ENCODE measurements at regions not wholly inside any gene's neighbourhood (a gene's known extent, or its start where the extent isn't known, plus 50 kb on each side); places are given as distances from the start of the nearest gene placed in this dataset.

DNA sequence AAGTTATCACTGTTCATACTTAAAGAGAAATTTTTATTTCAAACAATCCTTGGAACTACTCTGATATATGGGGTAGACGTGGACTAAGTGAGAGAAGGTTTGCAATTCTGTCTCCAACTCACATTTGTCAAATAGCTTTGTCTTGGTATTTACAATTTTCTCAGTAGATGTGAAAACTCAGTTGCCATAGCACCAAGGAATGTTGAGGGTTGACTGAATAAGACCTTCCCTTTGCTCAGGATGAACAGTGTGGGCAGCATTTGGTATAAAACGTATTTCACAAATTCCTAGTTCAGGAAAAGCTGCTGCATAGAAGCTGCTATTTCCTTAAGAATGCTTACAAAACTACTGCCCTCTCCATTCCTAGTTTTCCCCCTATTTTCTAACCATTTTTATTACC is 399.5 kb downstream of the NKX6-1 start:
- no peaks in the 10 kb centered on the region for H3K79me2 ChIP-seq (replicated peaks; ENCODE audit: insufficient read depth)
- peak overlapping the region; percentile 6; the same call in 1 of the 2 replicates for H3K4me2 ChIP-seq
- no peaks in the 10 kb centered on the region for H3K27me3 ChIP-seq (ENCODE audit: insufficient read depth)
- no peaks in the 10 kb centered on the region for H4K20me1 ChIP-seq (replicated peaks; ENCODE audit: insufficient read depth)
- no peaks in the 10 kb centered on the region for H3K27me3 Mint-ChIP-seq (ENCODE audit: insufficient read depth, low read depth, poor library complexity)
- no peaks in the 10 kb centered on the region for H3F3A ChIP-seq (replicated peaks; ENCODE audit: low read depth)
- DNase-seq (ENCODE audit: low spot score) (peak; percentile 72), ATAC-seq (peak; percentile 42; the same call in 2 of the 3 replicates)
- H2AFZ ChIP-seq: no peak overlapping the region
- H3K4me1 Mint-ChIP-seq: peaks cover 13% of the 10 kb centered on the region
- peaks cover 17% of the 10 kb centered on the region for H3K4me1 ChIP-seq (ENCODE audit: insufficient read depth)
- TF ChIP-seq JUNB (IDR thresholded peaks at IDR 0.05; ENCODE audit: unreplicated experiment) (no peak), ZNF114 (CRISPR knock-in tag; IDR thresholded peaks at IDR 0.05) (no peak)
- no peaks in the 10 kb centered on the region for H3K9me3 Mint-ChIP-seq
- no peaks in the 10 kb centered on the region for H3K36me3 ChIP-seq (ENCODE audit: insufficient read depth)
- no peak overlapping the region for H3K4me3 Mint-ChIP-seq
- peak overlapping the region; percentile 27; the same call in 1 of the 2 replicates for H3K27ac Mint-ChIP-seq
- no peaks in the 10 kb centered on the region for H3K9me2 ChIP-seq (ENCODE audit: insufficient read depth)
- H3K4me3 ChIP-seq: no peak overlapping the region
- no peak overlapping the region for H3K27ac ChIP-seq (ENCODE audit: low read depth)
- no peaks in the 10 kb centered on the region for H3K36me3 Mint-ChIP-seq (ENCODE audit: low read depth)

DNA sequence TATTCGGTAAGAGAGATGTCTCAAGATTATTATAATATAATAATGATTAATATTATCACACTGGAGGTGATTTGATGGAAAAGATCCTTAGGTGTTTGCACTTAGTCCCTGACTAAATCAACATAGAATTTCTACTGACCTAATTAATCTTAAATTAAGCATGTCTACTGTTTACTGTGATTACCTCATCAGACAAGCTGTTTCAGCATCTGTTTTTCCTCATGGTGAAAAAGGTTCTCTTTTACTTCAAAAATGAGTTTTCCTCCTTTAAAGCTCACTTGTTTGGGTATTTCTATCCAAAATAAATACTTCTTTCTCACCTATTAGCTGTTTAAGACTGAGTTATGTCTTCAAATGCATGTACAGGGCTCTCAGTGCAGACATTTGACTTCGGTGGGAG is 407.8 kb downstream of the NKX6-1 start:
- H3K36me3 Mint-ChIP-seq (ENCODE audit: low read depth): no peaks in the 10 kb centered on the region
- no peaks in the 10 kb centered on the region for H3K9me3 Mint-ChIP-seq
- H3K4me3 ChIP-seq: no peak overlapping the region
- no peaks in the 10 kb centered on the region for H3K27me3 Mint-ChIP-seq (ENCODE audit: insufficient read depth, low read depth, poor library complexity)
- DNase-seq (ENCODE audit: low spot score) (no peak), ATAC-seq (no peak)
- H3K9me2 ChIP-seq (ENCODE audit: insufficient read depth): no peaks in the 10 kb centered on the region
- H4K20me1 ChIP-seq (replicated peaks; ENCODE audit: insufficient read depth): no peaks in the 10 kb centered on the region
- H3K4me1 Mint-ChIP-seq: peaks cover 5% of the 10 kb centered on the region; the same call in 2 of the 3 replicates
- H3K4me3 Mint-ChIP-seq: no peak overlapping the region
- H3K27ac ChIP-seq (ENCODE audit: low read depth): no peak overlapping the region
- H3K27ac Mint-ChIP-seq: no peak overlapping the region
- no peak overlapping the region for H2AFZ ChIP-seq
- no peaks in the 10 kb centered on the region for H3K4me1 ChIP-seq (ENCODE audit: insufficient read depth)
- no peaks in the 10 kb centered on the region for H3F3A ChIP-seq (replicated peaks; ENCODE audit: low read depth)
- H3K4me2 ChIP-seq: no peak overlapping the region
- no peaks in the 10 kb centered on the region for H3K36me3 ChIP-seq (ENCODE audit: insufficient read depth)
- no peaks in the 10 kb centered on the region for H3K27me3 ChIP-seq (ENCODE audit: insufficient read depth)
- no peaks in the 10 kb centered on the region for H3K79me2 ChIP-seq (replicated peaks; ENCODE audit: insufficient read depth)
- TF ChIP-seq, protein P1, sequence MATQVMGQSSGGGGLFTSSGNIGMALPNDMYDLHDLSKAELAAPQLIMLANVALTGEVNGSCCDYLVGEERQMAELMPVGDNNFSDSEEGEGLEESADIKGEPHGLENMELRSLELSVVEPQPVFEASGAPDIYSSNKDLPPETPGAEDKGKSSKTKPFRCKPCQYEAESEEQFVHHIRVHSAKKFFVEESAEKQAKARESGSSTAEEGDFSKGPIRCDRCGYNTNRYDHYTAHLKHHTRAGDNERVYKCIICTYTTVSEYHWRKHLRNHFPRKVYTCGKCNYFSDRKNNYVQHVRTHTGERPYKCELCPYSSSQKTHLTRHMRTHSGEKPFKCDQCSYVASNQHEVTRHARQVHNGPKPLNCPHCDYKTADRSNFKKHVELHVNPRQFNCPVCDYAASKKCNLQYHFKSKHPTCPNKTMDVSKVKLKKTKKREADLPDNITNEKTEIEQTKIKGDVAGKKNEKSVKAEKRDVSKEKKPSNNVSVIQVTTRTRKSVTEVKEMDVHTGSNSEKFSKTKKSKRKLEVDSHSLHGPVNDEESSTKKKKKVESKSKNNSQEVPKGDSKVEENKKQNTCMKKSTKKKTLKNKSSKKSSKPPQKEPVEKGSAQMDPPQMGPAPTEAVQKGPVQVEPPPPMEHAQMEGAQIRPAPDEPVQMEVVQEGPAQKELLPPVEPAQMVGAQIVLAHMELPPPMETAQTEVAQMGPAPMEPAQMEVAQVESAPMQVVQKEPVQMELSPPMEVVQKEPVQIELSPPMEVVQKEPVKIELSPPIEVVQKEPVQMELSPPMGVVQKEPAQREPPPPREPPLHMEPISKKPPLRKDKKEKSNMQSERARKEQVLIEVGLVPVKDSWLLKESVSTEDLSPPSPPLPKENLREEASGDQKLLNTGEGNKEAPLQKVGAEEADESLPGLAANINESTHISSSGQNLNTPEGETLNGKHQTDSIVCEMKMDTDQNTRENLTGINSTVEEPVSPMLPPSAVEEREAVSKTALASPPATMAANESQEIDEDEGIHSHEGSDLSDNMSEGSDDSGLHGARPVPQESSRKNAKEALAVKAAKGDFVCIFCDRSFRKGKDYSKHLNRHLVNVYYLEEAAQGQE (IDR thresholded peaks at IDR 0.05; ENCODE audit: unreplicated experiment): no peak
- TF ChIP-seq EZH2phosphoT487 (IDR thresholded peaks at IDR 0.05; ENCODE audit: unreplicated experiment) (no peak), CREB1 (CRISPR knock-in tag; IDR thresholded peaks at IDR 0.05; ENCODE audit: low read depth) (no peak), NANOG (IDR thresholded peaks at IDR 0.05; ENCODE audit: borderline replicate concordance) (no peak), EZH2 (IDR thresholded peaks at IDR 0.05; ENCODE audit: low read depth, unreplicated experiment) (no peak), ZNF331 (CRISPR knock-in tag; IDR thresholded peaks at IDR 0.05; ENCODE audit: low read depth) (no peak)
- TF ChIP-seq, protein P2, sequence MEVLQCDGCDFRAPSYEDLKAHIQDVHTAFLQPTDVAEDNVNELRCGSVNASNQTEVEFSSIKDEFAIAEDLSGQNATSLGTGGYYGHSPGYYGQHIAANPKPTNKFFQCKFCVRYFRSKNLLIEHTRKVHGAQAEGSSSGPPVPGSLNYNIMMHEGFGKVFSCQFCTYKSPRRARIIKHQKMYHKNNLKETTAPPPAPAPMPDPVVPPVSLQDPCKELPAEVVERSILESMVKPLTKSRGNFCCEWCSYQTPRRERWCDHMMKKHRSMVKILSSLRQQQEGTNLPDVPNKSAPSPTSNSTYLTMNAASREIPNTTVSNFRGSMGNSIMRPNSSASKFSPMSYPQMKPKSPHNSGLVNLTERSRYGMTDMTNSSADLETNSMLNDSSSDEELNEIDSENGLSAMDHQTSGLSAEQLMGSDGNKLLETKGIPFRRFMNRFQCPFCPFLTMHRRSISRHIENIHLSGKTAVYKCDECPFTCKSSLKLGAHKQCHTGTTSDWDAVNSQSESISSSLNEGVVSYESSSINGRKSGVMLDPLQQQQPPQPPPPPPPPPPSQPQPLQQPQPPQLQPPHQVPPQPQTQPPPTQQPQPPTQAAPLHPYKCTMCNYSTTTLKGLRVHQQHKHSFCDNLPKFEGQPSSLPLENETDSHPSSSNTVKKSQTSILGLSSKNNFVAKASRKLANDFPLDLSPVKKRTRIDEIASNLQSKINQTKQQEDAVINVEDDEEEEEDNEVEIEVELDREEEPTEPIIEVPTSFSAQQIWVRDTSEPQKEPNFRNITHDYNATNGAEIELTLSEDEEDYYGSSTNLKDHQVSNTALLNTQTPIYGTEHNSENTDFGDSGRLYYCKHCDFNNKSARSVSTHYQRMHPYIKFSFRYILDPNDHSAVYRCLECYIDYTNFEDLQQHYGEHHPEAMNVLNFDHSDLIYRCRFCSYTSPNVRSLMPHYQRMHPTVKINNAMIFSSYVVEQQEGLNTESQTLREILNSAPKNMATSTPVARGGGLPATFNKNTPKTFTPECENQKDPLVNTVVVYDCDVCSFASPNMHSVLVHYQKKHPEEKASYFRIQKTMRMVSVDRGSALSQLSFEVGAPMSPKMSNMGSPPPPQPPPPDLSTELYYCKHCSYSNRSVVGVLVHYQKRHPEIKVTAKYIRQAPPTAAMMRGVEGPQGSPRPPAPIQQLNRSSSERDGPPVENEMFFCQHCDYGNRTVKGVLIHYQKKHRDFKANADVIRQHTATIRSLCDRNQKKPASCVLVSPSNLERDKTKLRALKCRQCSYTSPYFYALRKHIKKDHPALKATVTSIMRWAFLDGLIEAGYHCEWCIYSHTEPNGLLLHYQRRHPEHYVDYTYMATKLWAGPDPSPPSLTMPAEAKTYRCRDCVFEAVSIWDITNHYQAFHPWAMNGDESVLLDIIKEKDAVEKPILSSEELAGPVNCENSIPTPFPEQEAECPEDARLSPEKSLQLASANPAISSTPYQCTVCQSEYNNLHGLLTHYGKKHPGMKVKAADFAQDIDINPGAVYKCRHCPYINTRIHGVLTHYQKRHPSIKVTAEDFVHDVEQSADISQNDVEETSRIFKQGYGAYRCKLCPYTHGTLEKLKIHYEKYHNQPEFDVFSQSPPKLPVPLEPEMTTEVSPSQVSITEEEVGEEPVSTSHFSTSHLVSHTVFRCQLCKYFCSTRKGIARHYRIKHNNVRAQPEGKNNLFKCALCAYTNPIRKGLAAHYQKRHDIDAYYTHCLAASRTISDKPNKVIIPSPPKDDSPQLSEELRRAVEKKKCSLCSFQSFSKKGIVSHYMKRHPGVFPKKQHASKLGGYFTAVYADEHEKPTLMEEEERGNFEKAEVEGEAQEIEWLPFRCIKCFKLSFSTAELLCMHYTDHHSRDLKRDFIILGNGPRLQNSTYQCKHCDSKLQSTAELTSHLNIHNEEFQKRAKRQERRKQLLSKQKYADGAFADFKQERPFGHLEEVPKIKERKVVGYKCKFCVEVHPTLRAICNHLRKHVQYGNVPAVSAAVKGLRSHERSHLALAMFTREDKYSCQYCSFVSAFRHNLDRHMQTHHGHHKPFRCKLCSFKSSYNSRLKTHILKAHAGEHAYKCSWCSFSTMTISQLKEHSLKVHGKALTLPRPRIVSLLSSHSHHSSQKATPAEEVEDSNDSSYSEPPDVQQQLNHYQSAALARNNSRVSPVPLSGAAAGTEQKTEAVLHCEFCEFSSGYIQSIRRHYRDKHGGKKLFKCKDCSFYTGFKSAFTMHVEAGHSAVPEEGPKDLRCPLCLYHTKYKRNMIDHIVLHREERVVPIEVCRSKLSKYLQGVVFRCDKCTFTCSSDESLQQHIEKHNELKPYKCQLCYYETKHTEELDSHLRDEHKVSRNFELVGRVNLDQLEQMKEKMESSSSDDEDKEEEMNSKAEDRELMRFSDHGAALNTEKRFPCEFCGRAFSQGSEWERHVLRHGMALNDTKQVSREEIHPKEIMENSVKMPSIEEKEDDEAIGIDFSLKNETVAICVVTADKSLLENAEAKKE (CRISPR knock-in tag; IDR thresholded peaks at IDR 0.05): no peak
- TF ChIP-seq, protein P3, sequence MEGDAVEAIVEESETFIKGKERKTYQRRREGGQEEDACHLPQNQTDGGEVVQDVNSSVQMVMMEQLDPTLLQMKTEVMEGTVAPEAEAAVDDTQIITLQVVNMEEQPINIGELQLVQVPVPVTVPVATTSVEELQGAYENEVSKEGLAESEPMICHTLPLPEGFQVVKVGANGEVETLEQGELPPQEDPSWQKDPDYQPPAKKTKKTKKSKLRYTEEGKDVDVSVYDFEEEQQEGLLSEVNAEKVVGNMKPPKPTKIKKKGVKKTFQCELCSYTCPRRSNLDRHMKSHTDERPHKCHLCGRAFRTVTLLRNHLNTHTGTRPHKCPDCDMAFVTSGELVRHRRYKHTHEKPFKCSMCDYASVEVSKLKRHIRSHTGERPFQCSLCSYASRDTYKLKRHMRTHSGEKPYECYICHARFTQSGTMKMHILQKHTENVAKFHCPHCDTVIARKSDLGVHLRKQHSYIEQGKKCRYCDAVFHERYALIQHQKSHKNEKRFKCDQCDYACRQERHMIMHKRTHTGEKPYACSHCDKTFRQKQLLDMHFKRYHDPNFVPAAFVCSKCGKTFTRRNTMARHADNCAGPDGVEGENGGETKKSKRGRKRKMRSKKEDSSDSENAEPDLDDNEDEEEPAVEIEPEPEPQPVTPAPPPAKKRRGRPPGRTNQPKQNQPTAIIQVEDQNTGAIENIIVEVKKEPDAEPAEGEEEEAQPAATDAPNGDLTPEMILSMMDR (conservative IDR thresholded peaks at IDR 0.05; ENCODE audit: low read depth in 2 of 2): no peak

All from GM23338 (cell line).